ENCODE measurements at regions not wholly inside any gene's neighbourhood (a gene's known extent, or its start where the extent isn't known, plus 50 kb on each side); places are given as distances from the start of the nearest gene placed in this dataset.

- POLR2A ChIA-PET = no interaction called here
- DNase-seq (ENCODE audit: low read depth in 1 of 2, low spot score in 1 of 2) (no peak), FAIRE-seq (no peak), ATAC-seq (no peak)
- CTCF ChIA-PET = no interaction called here
- TF ChIP-seq BCL3 (IDR thresholded peaks at IDR 0.05) (no peak), TFCP2L1 (CRISPR knock-in tag; IDR thresholded peaks at IDR 0.05) (no peak), KDM1A (IDR thresholded peaks at IDR 0.05; ENCODE audit: low read depth) (no peak), POLR2A (IDR thresholded peaks at IDR 0.05; ENCODE audit: low read length) (no peak), ZSCAN20 (CRISPR knock-in tag; IDR thresholded peaks at IDR 0.05) (no peak), NFE2L2 (conservative IDR thresholded peaks at IDR 0.05; ENCODE audit: low read length) (no peak), BHLHE40 (IDR thresholded peaks at IDR 0.05; ENCODE audit: low read depth, low read length) (no peak), MYC (IDR thresholded peaks at IDR 0.05; ENCODE audit: borderline replicate concordance, low read length) (no peak), HOXB13 (CRISPR knock-in tag; IDR thresholded peaks at IDR 0.05; ENCODE audit: low read depth) (no peak), USF2 (IDR thresholded peaks at IDR 0.05) (no peak), RAD21 (conservative IDR thresholded peaks at IDR 0.05 in 1 of 2, IDR thresholded peaks at IDR 0.05 in 1 of 2) (no peak), JUN (IDR thresholded peaks at IDR 0.05) (no peak), SREBF2 (IDR thresholded peaks at IDR 0.05) (no peak)
- Histone ChIP-seq H3K4me2 (no peak overlapping the region), H3K9me3 (no peaks in the 10 kb centered on the region), H3K4me1 (no peaks in the 10 kb centered on the region), H3K4me3 (no peak overlapping the region), H3K27ac (no peak overlapping the region)
- WGBS (ENCODE audit: missing lambda C conversion rate) = 18% methylated on average over 5 of the region's 5 CpGs
Observed at GRCh38 chr3:161694682-161695564, 198.3 kb downstream of the OTOL1 start.

GRCh38 chr3:161695811-161696210, 199.2 kb downstream of the OTOL1 start:
- Histone ChIP-seq H3K4me3 (no peak overlapping the region), H3K4me1 (no peaks in the 10 kb centered on the region), H3K9me3 (no peaks in the 10 kb centered on the region), H3K27ac (no peak overlapping the region), H3K4me2 (no peak overlapping the region)
- ChIA-PET POLR2A (no interaction called here), CTCF (no interaction called here)
- no peak for ATAC-seq
- TF ChIP-seq CHD4 (IDR thresholded peaks at IDR 0.05; ENCODE audit: borderline replicate concordance) = no peak
- no peak for TF ChIP-seq ZFP36 (IDR thresholded peaks at IDR 0.05; ENCODE audit: borderline replicate concordance, partially characterized antibody)
- TF ChIP-seq CHD2 (IDR thresholded peaks at IDR 0.05; ENCODE audit: low read length, partially characterized antibody) = no peak
- no peak for TF ChIP-seq REST (IDR thresholded peaks at IDR 0.05)
- no peak for TF ChIP-seq E2F6 (IDR thresholded peaks at IDR 0.05; ENCODE audit: borderline replicate concordance, low read depth)
- TF ChIP-seq FOXS1 (CRISPR knock-in tag; IDR thresholded peaks at IDR 0.05) = no peak
- TF ChIP-seq NPAS2 (CRISPR knock-in tag; IDR thresholded peaks at IDR 0.05; ENCODE audit: borderline replicate concordance) = no peak
- TF ChIP-seq KDM5A (IDR thresholded peaks at IDR 0.05) = no peak
- TF ChIP-seq HOXB5 (CRISPR knock-in tag; IDR thresholded peaks at IDR 0.05) = no peak
- no peak for TF ChIP-seq JUN (IDR thresholded peaks at IDR 0.05)
- no peak for TF ChIP-seq RARB (CRISPR knock-in tag; IDR thresholded peaks at IDR 0.05)
- no peak for TF ChIP-seq FOSB (CRISPR knock-in tag; IDR thresholded peaks at IDR 0.05)
- no peak for TF ChIP-seq CEBPB (IDR thresholded peaks at IDR 0.05)
- no peak for TF ChIP-seq HDAC2 (IDR thresholded peaks at IDR 0.05)
- no peak for TF ChIP-seq USF2 (IDR thresholded peaks at IDR 0.05)
- TF ChIP-seq CTCF (IDR thresholded peaks at IDR 0.05) = no peak
- no peak for TF ChIP-seq EHMT2 (IDR thresholded peaks at IDR 0.05; ENCODE audit: low read depth)
- WGBS (ENCODE audit: missing lambda C conversion rate) = 75% methylated on average over 1 of the region's 1 CpG
- no peak for DNase-seq (ENCODE audit: low read depth in 1 of 2, low spot score in 1 of 2)
- FAIRE-seq = no peak

Measured in A549 (cell line).